ENCODE measurements at regions not wholly inside any gene's neighbourhood (a gene's known extent, or its start where the extent isn't known, plus 50 kb on each side); places are given as distances from the start of the nearest gene placed in this dataset.

- intact Hi-C loops (cut with DNase I; ENCODE audit: low total_unique reads): no loop called here
- H3K4me3 ChIP-seq: no peak overlapping the region
- H3K27ac ChIP-seq: no peak overlapping the region
- DNase-seq: no peak
- no peaks in the 10 kb centered on the region for H3K36me3 ChIP-seq
- no peaks in the 10 kb centered on the region for H3K27me3 ChIP-seq (replicated peaks in 1 of 7)
- peaks cover 0 to 18% (median 10%) of the 10 kb centered on the region in 8 donors for H3K9me3 ChIP-seq
- 43 to 60% (median 54%) methylated on average over 5 of the region's 5 CpGs for WGBS, 5 donors
- TF ChIP-seq CTCF (IDR thresholded peaks at IDR 0.05 in 8 of 11, conservative IDR thresholded peaks at IDR 0.05 in 3 of 11) (no peak), POLR2A (IDR thresholded peaks at IDR 0.05) (no peak), POLR2AphosphoS5 (IDR thresholded peaks at IDR 0.05) (no peak)
- no peaks in the 10 kb centered on the region for H3K4me1 ChIP-seq
Measured at GRCh38 chr10:6938384-6938783, 358.3 kb upstream of the PRKCQ start.

GRCh38 chr10:6936931-6937330 lies 356.9 kb upstream of the PRKCQ start:
- no peaks in the 10 kb centered on the region for H3K27me3 ChIP-seq (replicated peaks in 1 of 7)
- H3K4me3 ChIP-seq: no peak overlapping the region
- DNase-seq: no peak

GRCh38 chr10:6929148-6929830 lies 349.2 kb upstream of the PRKCQ start:
- H3K4me1 ChIP-seq: peaks cover 17 to 53% (median 35%) of the 10 kb centered on the region in 6 donors
- no peak for TF ChIP-seq POLR2A (IDR thresholded peaks at IDR 0.05)
- no peak for TF ChIP-seq POLR2AphosphoS5 (IDR thresholded peaks at IDR 0.05)
- no peak for TF ChIP-seq CTCF (IDR thresholded peaks at IDR 0.05 in 8 of 11, conservative IDR thresholded peaks at IDR 0.05 in 3 of 11)
- peak overlapping the region in 4 of 8 donors; percentile 72 to 91 (median 82) for H3K27ac ChIP-seq
- intact Hi-C loops (cut with DNase I; ENCODE audit: low total_unique reads): no loop called here
- DNase-seq: no peak
- no peak overlapping the region for H3K4me3 ChIP-seq
- no peaks in the 10 kb centered on the region for H3K9me3 ChIP-seq
- H3K36me3 ChIP-seq: no peaks in the 10 kb centered on the region
- H3K27me3 ChIP-seq (replicated peaks in 1 of 7): no peaks in the 10 kb centered on the region
- 53 to 66% (median 56%) methylated on average over 9 of the region's 9 CpGs for WGBS, 5 donors

More at GRCh38 chr10:6936931-6937330, 356.9 kb upstream of the PRKCQ start:
- Histone ChIP-seq H3K4me1 (no peaks in the 10 kb centered on the region), H3K9me3 (peaks cover 0 to 18% (median 10%) of the 10 kb centered on the region in 8 donors), H3K27ac (no peak overlapping the region), H3K36me3 (no peaks in the 10 kb centered on the region)
- TF ChIP-seq CTCF (IDR thresholded peaks at IDR 0.05 in 8 of 11, conservative IDR thresholded peaks at IDR 0.05 in 3 of 11) (no peak), POLR2A (IDR thresholded peaks at IDR 0.05) (no peak), POLR2AphosphoS5 (IDR thresholded peaks at IDR 0.05) (no peak)
- intact Hi-C loops (cut with DNase I; ENCODE audit: low total_unique reads): no loop called here

- Histone ChIP-seq H3K4me1 (peaks cover 17 to 55% (median 35%) of the 10 kb centered on the region in 6 donors), H3K27me3 (replicated peaks in 1 of 7) (no peaks in the 10 kb centered on the region), H3K4me3 (peak overlapping the region in 1 of 8 donors; percentile 61), H3K9me3 (no peaks in the 10 kb centered on the region), H3K36me3 (no peaks in the 10 kb centered on the region), H3K27ac (peak overlapping the region in 6 of 8 donors; percentile 44 to 91 (median 76))
- TF ChIP-seq POLR2AphosphoS5 (IDR thresholded peaks at IDR 0.05) (no peak), POLR2A (IDR thresholded peaks at IDR 0.05) (no peak), CTCF (IDR thresholded peaks at IDR 0.05 in 8 of 11, conservative IDR thresholded peaks at IDR 0.05 in 3 of 11) (no peak)
- WGBS, 5 donors: 19 to 40% (median 27%) methylated on average over 5 of the region's 5 CpGs
- no peak for DNase-seq
- intact Hi-C loops (cut with DNase I; ENCODE audit: low total_unique reads): no loop called here
Measured at GRCh38 chr10:6928586-6928985, 348.5 kb upstream of the PRKCQ start.
